Liver (tissue), 8 donors: ENCODE measurements at regions not wholly inside any gene's neighbourhood (a gene's known extent, or its start where the extent isn't known, plus 50 kb on each side); places are given as distances from the start of the nearest gene placed in this dataset.

ENCODE experiments used
- DNase-seq: peaks from one replicate; pipeline ENCODE4 v3.0.0-alpha.2; 2017; ENCODE audit warnings: low spot score
- H3K27ac ChIP-seq, 2 donors: one replicate each; pipeline ENCODE4 v1.7.0; 2013; ENCODE audit warnings: inconsistent platforms in 2 of 2, low read length in 2 of 2, control low read depth in 1 of 2, low read depth in 1 of 2, mild to moderate bottlenecking in 1 of 2
- H3K27me3 ChIP-seq, 4 donors: one replicate each; pipeline versions ENCODE4 v1.6.1 to v1.7.0; 2013; ENCODE audit warnings: low read length in 3 of 4, inconsistent platforms in 1 of 4, mild to moderate bottlenecking in 1 of 4, moderate library complexity in 1 of 4; ENCODE audit not compliant: control insufficient read depth in 4 of 4, insufficient read depth in 4 of 4
- H3K36me3 ChIP-seq, 4 donors: one replicate each; pipeline versions ENCODE4 v1.6.1 to v1.7.0; 2013; ENCODE audit warnings: low read length in 3 of 4, mild to moderate bottlenecking in 3 of 4, low read depth in 1 of 4, moderate library complexity in 1 of 4; ENCODE audit not compliant: control insufficient read depth in 4 of 4, insufficient read depth in 3 of 4
- H3K4me1 ChIP-seq, 4 donors: one replicate each; pipeline versions ENCODE4 v1.6.1 to v1.7.0; 2013; ENCODE audit warnings: low read length in 3 of 4, mild to moderate bottlenecking in 3 of 4, moderate library complexity in 1 of 4; ENCODE audit not compliant: control insufficient read depth in 4 of 4, insufficient read depth in 4 of 4
- H3K4me3 ChIP-seq, 3 donors: one replicate each; pipeline versions ENCODE4 v1.6.1 to v1.7.0; 2013; ENCODE audit warnings: low read length in 3 of 3, control low read depth in 1 of 3, low read depth in 1 of 3, mild to moderate bottlenecking in 1 of 3
- H3K9ac ChIP-seq, 2 donors: one replicate each; pipeline ENCODE4 v1.7.0; 2013; ENCODE audit warnings: low read length in 2 of 2, mild to moderate bottlenecking in 2 of 2, moderate library complexity in 2 of 2, control low read depth in 1 of 2, low read depth in 1 of 2
- H3K9me3 ChIP-seq, 4 donors: one replicate each; pipeline versions ENCODE4 v1.6.1 to v1.7.0; 2013; ENCODE audit warnings: low read length in 3 of 4; ENCODE audit not compliant: control insufficient read depth in 4 of 4
- EGR1 ChIP-seq, 2 donors: IDR thresholded peaks; 2 replicates each; pipeline ENCODE4 v1.6.1; 2016 to 2018; ENCODE audit warnings: antibody characterized with exemption in 2 of 2, low read depth in 2 of 2
- FOXA1 ChIP-seq: IDR thresholded peaks from 2 replicates; pipeline ENCODE4 v1.6.1; 2016; ENCODE audit warnings: antibody characterized with exemption
- FOXA2 ChIP-seq: IDR thresholded peaks from 2 replicates; pipeline ENCODE4 v1.6.1; 2016; ENCODE audit warnings: antibody characterized with exemption
- HNF4A ChIP-seq, 2 donors: conservative IDR thresholded peaks; 2 replicates each; pipeline ENCODE4 v1.6.1; 2016; ENCODE audit warnings: antibody characterized with exemption in 2 of 2, mild to moderate bottlenecking in 2 of 2
- HNF4G ChIP-seq: IDR thresholded peaks from 2 replicates; pipeline ENCODE4 v1.6.1; 2016; ENCODE audit warnings: antibody characterized with exemption
- JUND ChIP-seq, 2 donors: IDR thresholded peaks; 2 replicates each; pipeline ENCODE4 v1.6.1; 2016; ENCODE audit warnings: antibody characterized with exemption in 2 of 2
- MAX ChIP-seq: IDR thresholded peaks from 2 replicates; pipeline ENCODE4 v1.6.1; 2016; ENCODE audit warnings: antibody characterized with exemption
- RAD21 ChIP-seq, 2 donors: IDR thresholded peaks; 2 replicates each; pipeline ENCODE4 v1.6.1; 2016; ENCODE audit warnings: antibody characterized with exemption in 2 of 2, mild to moderate bottlenecking in 2 of 2
- RXRA ChIP-seq, 2 donors: IDR thresholded peaks; 2 replicates each; pipeline ENCODE4 v1.6.1; 2017 to 2018; ENCODE audit warnings: antibody characterized with exemption in 2 of 2, mild to moderate bottlenecking in 1 of 2
- SP1 ChIP-seq: IDR thresholded peaks from 2 replicates; pipeline ENCODE4 v1.6.1; 2018; ENCODE audit warnings: antibody characterized with exemption, mild to moderate bottlenecking
- TAF1 ChIP-seq: conservative IDR thresholded peaks from 2 replicates; pipeline ENCODE4 v1.6.1; 2016; ENCODE audit warnings: antibody characterized with exemption, mild to moderate bottlenecking
- YY1 ChIP-seq: IDR thresholded peaks from 2 replicates; pipeline ENCODE4 v1.6.1; 2016; ENCODE audit warnings: antibody characterized with exemption, mild to moderate bottlenecking
- WGBS: extraction: QIAGEN DNeasy Blood & Tissue Kit; methylation state at CpG from one replicate; pipeline ENCODE4 v1.1.7; 2013; 5-methylcytosine and 5-hydroxymethylcytosine counted together
- TF ChIP-seq, protein P1 (sequence below): fragments of 150-350 bp; IDR thresholded peaks from 2 replicates; pipeline ENCODE4 v1.5.1; 2017; ENCODE audit warnings: improper control_type of control experiment, low read depth, low read length; ENCODE audit not compliant: missing input control
- TF ChIP-seq, protein P2 (sequence below): IDR thresholded peaks from 2 replicates; pipeline ENCODE4 v1.6.1; 2016; ENCODE audit warnings: antibody characterized with exemption
- TF ChIP-seq, protein P3 (sequence below): IDR thresholded peaks from 2 replicates; pipeline ENCODE4 v1.6.1; 2016; ENCODE audit warnings: antibody characterized with exemption, mild to moderate bottlenecking
- TF ChIP-seq, protein P4 (sequence below): IDR thresholded peaks from 2 replicates; pipeline ENCODE4 v1.6.1; 2016; ENCODE audit warnings: antibody characterized with exemption
- donor health status: healthy.
- donor health status: healthy.
- donor health status: healthy.
- donor health status: healthy.
- donor health status: healthy.

- Histone ChIP-seq H3K9ac (no peak overlapping the region), H3K9me3 (no peaks in the 10 kb centered on the region), H3K4me3 (no peak overlapping the region), H3K4me1 (no peaks in the 10 kb centered on the region), H3K36me3 (no peaks in the 10 kb centered on the region), H3K27me3 (no peaks in the 10 kb centered on the region), H3K27ac (no peak overlapping the region)
- DNase-seq = no peak
- 62% methylated on average over 7 of the region's 7 CpGs for WGBS
- TF ChIP-seq FOXA1 (no peak), YY1 (no peak), TAF1 (no peak), SP1 (no peak), FOXA2 (no peak), HNF4G (no peak), RAD21 (IDR thresholded peaks at IDR 0.05) (no peak), RXRA (IDR thresholded peaks at IDR 0.05) (no peak), EGR1 (IDR thresholded peaks at IDR 0.05; ENCODE audit: low read depth in 2 of 2) (no peak)
- TF ChIP-seq, protein P1, sequence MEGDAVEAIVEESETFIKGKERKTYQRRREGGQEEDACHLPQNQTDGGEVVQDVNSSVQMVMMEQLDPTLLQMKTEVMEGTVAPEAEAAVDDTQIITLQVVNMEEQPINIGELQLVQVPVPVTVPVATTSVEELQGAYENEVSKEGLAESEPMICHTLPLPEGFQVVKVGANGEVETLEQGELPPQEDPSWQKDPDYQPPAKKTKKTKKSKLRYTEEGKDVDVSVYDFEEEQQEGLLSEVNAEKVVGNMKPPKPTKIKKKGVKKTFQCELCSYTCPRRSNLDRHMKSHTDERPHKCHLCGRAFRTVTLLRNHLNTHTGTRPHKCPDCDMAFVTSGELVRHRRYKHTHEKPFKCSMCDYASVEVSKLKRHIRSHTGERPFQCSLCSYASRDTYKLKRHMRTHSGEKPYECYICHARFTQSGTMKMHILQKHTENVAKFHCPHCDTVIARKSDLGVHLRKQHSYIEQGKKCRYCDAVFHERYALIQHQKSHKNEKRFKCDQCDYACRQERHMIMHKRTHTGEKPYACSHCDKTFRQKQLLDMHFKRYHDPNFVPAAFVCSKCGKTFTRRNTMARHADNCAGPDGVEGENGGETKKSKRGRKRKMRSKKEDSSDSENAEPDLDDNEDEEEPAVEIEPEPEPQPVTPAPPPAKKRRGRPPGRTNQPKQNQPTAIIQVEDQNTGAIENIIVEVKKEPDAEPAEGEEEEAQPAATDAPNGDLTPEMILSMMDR = no peak
- TF ChIP-seq, protein P2, sequence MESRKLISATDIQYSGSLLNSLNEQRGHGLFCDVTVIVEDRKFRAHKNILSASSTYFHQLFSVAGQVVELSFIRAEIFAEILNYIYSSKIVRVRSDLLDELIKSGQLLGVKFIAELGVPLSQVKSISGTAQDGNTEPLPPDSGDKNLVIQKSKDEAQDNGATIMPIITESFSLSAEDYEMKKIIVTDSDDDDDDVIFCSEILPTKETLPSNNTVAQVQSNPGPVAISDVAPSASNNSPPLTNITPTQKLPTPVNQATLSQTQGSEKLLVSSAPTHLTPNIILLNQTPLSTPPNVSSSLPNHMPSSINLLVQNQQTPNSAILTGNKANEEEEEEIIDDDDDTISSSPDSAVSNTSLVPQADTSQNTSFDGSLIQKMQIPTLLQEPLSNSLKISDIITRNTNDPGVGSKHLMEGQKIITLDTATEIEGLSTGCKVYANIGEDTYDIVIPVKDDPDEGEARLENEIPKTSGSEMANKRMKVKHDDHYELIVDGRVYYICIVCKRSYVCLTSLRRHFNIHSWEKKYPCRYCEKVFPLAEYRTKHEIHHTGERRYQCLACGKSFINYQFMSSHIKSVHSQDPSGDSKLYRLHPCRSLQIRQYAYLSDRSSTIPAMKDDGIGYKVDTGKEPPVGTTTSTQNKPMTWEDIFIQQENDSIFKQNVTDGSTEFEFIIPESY = no peak
- TF ChIP-seq, protein P3, sequence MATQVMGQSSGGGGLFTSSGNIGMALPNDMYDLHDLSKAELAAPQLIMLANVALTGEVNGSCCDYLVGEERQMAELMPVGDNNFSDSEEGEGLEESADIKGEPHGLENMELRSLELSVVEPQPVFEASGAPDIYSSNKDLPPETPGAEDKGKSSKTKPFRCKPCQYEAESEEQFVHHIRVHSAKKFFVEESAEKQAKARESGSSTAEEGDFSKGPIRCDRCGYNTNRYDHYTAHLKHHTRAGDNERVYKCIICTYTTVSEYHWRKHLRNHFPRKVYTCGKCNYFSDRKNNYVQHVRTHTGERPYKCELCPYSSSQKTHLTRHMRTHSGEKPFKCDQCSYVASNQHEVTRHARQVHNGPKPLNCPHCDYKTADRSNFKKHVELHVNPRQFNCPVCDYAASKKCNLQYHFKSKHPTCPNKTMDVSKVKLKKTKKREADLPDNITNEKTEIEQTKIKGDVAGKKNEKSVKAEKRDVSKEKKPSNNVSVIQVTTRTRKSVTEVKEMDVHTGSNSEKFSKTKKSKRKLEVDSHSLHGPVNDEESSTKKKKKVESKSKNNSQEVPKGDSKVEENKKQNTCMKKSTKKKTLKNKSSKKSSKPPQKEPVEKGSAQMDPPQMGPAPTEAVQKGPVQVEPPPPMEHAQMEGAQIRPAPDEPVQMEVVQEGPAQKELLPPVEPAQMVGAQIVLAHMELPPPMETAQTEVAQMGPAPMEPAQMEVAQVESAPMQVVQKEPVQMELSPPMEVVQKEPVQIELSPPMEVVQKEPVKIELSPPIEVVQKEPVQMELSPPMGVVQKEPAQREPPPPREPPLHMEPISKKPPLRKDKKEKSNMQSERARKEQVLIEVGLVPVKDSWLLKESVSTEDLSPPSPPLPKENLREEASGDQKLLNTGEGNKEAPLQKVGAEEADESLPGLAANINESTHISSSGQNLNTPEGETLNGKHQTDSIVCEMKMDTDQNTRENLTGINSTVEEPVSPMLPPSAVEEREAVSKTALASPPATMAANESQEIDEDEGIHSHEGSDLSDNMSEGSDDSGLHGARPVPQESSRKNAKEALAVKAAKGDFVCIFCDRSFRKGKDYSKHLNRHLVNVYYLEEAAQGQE = no peak
- TF ChIP-seq, protein P4, sequence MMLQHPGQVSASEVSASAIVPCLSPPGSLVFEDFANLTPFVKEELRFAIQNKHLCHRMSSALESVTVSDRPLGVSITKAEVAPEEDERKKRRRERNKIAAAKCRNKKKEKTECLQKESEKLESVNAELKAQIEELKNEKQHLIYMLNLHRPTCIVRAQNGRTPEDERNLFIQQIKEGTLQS = no peak
Observed at GRCh38 chr15:88982304-88982945, 69.2 kb upstream of the MFGE8 start.

- Histone ChIP-seq H3K27me3 (peaks cover 0 to 3% (median 0%) of the 10 kb centered on the region in 4 donors), H3K27ac (no peak overlapping the region), H3K4me1 (no peaks in the 10 kb centered on the region), H3K9me3 (no peaks in the 10 kb centered on the region), H3K4me3 (no peak overlapping the region), H3K9ac (no peak overlapping the region), H3K36me3 (no peaks in the 10 kb centered on the region)
- 92% methylated on average over 2 of the region's 2 CpGs for WGBS
- DNase-seq = no peak
- TF ChIP-seq MAX = no peak
- no peak for TF ChIP-seq TAF1
- TF ChIP-seq, protein P1 = no peak
- TF ChIP-seq, protein P3 = no peak
- TF ChIP-seq RAD21 (IDR thresholded peaks at IDR 0.05) = no peak
- TF ChIP-seq HNF4A (conservative IDR thresholded peaks at IDR 0.05) = no peak
- TF ChIP-seq JUND (IDR thresholded peaks at IDR 0.05) = no peak
- no peak for TF ChIP-seq RXRA (IDR thresholded peaks at IDR 0.05)
Observed at GRCh38 chr15:88982946-88983342, 69.8 kb upstream of the MFGE8 start.
